Fibroblast of gingiva (primary cell): ENCODE measurements at regions not wholly inside any gene's neighbourhood (a gene's known extent, or its start where the extent isn't known, plus 50 kb on each side); places are given as distances from the start of the nearest gene placed in this dataset.
"Not testable (repeated sequence)": the region's sequence is repeated elsewhere in the genome, so short reads cannot be mapped to it uniquely, and the experiment has no call there.

Experiments
- DNase-seq: peaks from one replicate; pipeline ENCODE4 v3.0.0-alpha.2; 2011; ENCODE audit warnings: low read depth

- not testable (repeated sequence) for DNase-seq
Observed at GRCh38 chr14:19346636-19347035, 87.5 kb downstream of the POTEG start.

GRCh38 chr14:19347112-19347511, 87.0 kb downstream of the POTEG start:
- not testable (repeated sequence) for DNase-seq
